ENCODE measurements at regions not wholly inside any gene's neighbourhood (a gene's known extent, or its start where the extent isn't known, plus 50 kb on each side); places are given as distances from the start of the nearest gene placed in this dataset.

DNA sequence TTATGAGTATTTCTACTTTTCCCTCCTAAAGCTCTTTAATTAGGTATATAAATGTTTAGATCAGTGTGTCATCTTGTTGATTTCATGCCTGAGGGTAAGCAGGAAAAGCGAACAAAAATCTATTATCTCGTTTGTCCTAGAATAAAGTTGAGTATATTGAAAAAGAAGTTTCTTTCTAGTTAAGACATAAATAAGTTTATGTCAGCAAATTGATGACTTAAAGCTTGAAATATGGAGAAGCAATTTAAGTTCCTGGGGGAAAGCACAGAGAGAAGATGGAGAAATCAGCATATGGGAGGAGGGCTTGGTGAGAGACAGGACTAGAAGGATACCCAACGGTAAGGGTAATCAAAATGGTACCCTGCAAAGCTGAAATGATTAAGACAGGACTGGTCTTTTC, 813.4 kb downstream of the MTRR start:
- TF ChIP-seq CSDC2 (CRISPR knock-in tag; IDR thresholded peaks at IDR 0.05), result no peak
- no peak for TF ChIP-seq TOX (CRISPR knock-in tag; IDR thresholded peaks at IDR 0.05; ENCODE audit: borderline replicate concordance)
- TF ChIP-seq ZC3H10 (CRISPR knock-in tag; IDR thresholded peaks at IDR 0.05), result no peak
- no peak for TF ChIP-seq GLIS3 (CRISPR knock-in tag; IDR thresholded peaks at IDR 0.05)
- TF ChIP-seq SNAI2 (CRISPR knock-in tag; IDR thresholded peaks at IDR 0.05), result no peak

All from SK-N-SH treated with all-trans-retinoic acid at 6 μM for 48 hours (cell line).